A673 (cell line): ENCODE measurements at regions not wholly inside any gene's neighbourhood (a gene's known extent, or its start where the extent isn't known, plus 50 kb on each side); places are given as distances from the start of the nearest gene placed in this dataset.

Source experiments
- BruUV-seq: library from RNA; stranded (reverse); fragments of 400-500 nt; replicated peaks from 2 replicates; lab custom pipeline; 2021; lab: Mats Ljungman, UMichigan
- CTCF ChIA-PET: fragments of 300-600 bp; sonication (Branson Sonifier 250); formaldehyde crosslinking; loops from one replicate; lab custom pipeline; 2022; ENCODE audit warnings: antibody characterized with exemption; lab: Charles Lee
- POLR2A ChIA-PET: fragments of 300-600 bp; sonication (Branson Sonifier 250); formaldehyde crosslinking; loops from one replicate; lab custom pipeline; 2022; ENCODE audit warnings: antibody characterized with exemption; ENCODE audit not compliant: low non-redundant PET; lab: Charles Lee
- DNase-seq: peaks from one replicate; pipeline ENCODE4 v3.0.0-alpha.2; 2015; ENCODE audit warnings: low spot score
- H3K27ac ChIP-seq: fragments of 200-600 bp; sonication (generic); 2 replicates; pipeline ENCODE4 v1.5.1; 2016; ENCODE audit warnings: mixed run types, low read depth, mild to moderate bottlenecking, mixed read lengths, antibody characterized with exemption, low read length; ENCODE audit not compliant: poor library complexity, severe bottlenecking
- H3K27me3 ChIP-seq: fragments of 200-600 bp; sonication (generic); replicated peaks from 2 replicates; pipeline ENCODE4 v1.6.1; 2017; ENCODE audit warnings: mixed run types, low read depth, mild to moderate bottlenecking, mixed read lengths, antibody characterized with exemption, low read length; ENCODE audit not compliant: insufficient read depth, poor library complexity
- H3K36me3 ChIP-seq: fragments of 200-600 bp; sonication (generic); 2 replicates; pipeline ENCODE4 v1.6.1; 2016; ENCODE audit warnings: mixed run types, mild to moderate bottlenecking, mixed read lengths, antibody characterized with exemption, low read length; ENCODE audit not compliant: insufficient read depth, poor library complexity, severe bottlenecking
- H3K4me1 ChIP-seq: fragments of 200-600 bp; sonication (generic); 2 replicates; pipeline ENCODE4 v1.6.1; 2017; ENCODE audit warnings: mixed run types, mild to moderate bottlenecking, mixed read lengths, antibody characterized with exemption, low read length; ENCODE audit not compliant: insufficient read depth, poor library complexity, severe bottlenecking
- H3K4me3 ChIP-seq: fragments of 200-600 bp; sonication (generic); 2 replicates; pipeline ENCODE4 v1.5.1; 2016; ENCODE audit warnings: low read depth, mixed run types, mild to moderate bottlenecking, mixed read lengths, low read length; ENCODE audit not compliant: poor library complexity, severe bottlenecking
- H3K9me3 ChIP-seq: fragments of 200-600 bp; sonication (generic); 2 replicates; pipeline ENCODE4 v1.6.1; 2016; ENCODE audit warnings: mixed run types, low read depth, mild to moderate bottlenecking, mixed read lengths, antibody characterized with exemption, low read length; ENCODE audit not compliant: poor library complexity, severe bottlenecking
- EZH2 ChIP-seq: fragments of 200-600 bp; sonication (generic); IDR thresholded peaks from 2 replicates; pipeline ENCODE4 v1.6.1; 2017; ENCODE audit warnings: borderline replicate concordance, low read depth, mild to moderate bottlenecking, mixed read lengths, antibody characterized with exemption, low read length; ENCODE audit not compliant: poor library complexity, severe bottlenecking
- intact Hi-C: fragments of 100-400 bp; cut with micrococcal nuclease; formaldehyde crosslinking; loops from one replicate; pipeline ENCODE4 v1.10.0; 2022; ENCODE audit not compliant: unreplicated experiment
- TF ChIP-seq, protein P1 (sequence below): fragments of 300-800, 200-600 bp; sonication (generic); conservative IDR thresholded peaks from 2 replicates; pipeline ENCODE4 v1.5.1; 2017; ENCODE audit warnings: low read depth, mild to moderate bottlenecking, antibody characterized with exemption, low read length, moderate library complexity, mixed read lengths

DNA sequence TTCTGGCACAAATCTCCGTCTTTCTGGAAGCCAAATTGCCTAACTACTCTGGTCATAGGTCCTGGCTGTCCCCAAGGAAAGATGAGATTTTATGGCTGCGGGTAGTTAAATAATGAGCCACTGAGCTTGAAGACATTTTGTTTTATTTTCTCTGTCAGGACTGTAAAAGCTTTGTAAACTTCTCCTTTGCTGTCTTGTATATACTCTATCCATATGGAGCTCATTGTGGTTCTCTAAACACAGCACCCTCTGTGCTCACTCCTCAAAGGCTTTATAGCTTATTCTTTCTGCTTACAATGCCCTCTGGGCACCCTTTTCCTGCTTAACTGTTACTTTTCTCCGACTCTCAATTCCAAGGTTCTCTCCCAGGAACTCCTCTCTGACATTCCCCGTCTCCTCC, 209.1 kb downstream of the CMPK2 start:
- no peak for DNase-seq
- no peaks in the 10 kb centered on the region for H3K27me3 ChIP-seq
- H3K27ac ChIP-seq = no peak overlapping the region
- ChIA-PET CTCF (no interaction called here), POLR2A (no interaction called here)
- no peak overlapping the region for H3K4me3 ChIP-seq
- no TSS peak for BruUV-seq
- no peaks in the 10 kb centered on the region for H3K36me3 ChIP-seq
- intact Hi-C loops = no loop called here
- H3K9me3 ChIP-seq = no peaks in the 10 kb centered on the region
- TF ChIP-seq, protein P1, sequence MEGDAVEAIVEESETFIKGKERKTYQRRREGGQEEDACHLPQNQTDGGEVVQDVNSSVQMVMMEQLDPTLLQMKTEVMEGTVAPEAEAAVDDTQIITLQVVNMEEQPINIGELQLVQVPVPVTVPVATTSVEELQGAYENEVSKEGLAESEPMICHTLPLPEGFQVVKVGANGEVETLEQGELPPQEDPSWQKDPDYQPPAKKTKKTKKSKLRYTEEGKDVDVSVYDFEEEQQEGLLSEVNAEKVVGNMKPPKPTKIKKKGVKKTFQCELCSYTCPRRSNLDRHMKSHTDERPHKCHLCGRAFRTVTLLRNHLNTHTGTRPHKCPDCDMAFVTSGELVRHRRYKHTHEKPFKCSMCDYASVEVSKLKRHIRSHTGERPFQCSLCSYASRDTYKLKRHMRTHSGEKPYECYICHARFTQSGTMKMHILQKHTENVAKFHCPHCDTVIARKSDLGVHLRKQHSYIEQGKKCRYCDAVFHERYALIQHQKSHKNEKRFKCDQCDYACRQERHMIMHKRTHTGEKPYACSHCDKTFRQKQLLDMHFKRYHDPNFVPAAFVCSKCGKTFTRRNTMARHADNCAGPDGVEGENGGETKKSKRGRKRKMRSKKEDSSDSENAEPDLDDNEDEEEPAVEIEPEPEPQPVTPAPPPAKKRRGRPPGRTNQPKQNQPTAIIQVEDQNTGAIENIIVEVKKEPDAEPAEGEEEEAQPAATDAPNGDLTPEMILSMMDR = no peak
- no peak for TF ChIP-seq EZH2
- H3K4me1 ChIP-seq = peaks cover 12% of the 10 kb centered on the region

- no peaks in the 10 kb centered on the region for H3K9me3 ChIP-seq
- intact Hi-C loops = no loop called here
- no peaks in the 10 kb centered on the region for H3K36me3 ChIP-seq
- H3K27me3 ChIP-seq = no peaks in the 10 kb centered on the region
- ChIA-PET POLR2A (no interaction called here), CTCF (no interaction called here)
- no peak for TF ChIP-seq EZH2
- TF ChIP-seq, protein P1 = no peak
- no peak overlapping the region for H3K4me3 ChIP-seq
- no peak for DNase-seq
- no peak overlapping the region for H3K27ac ChIP-seq
- no TSS peak for BruUV-seq
- H3K4me1 ChIP-seq = peaks cover 12% of the 10 kb centered on the region
Measured at GRCh38 chr2:6657136-6657535, 208.6 kb downstream of the CMPK2 start.

DNA sequence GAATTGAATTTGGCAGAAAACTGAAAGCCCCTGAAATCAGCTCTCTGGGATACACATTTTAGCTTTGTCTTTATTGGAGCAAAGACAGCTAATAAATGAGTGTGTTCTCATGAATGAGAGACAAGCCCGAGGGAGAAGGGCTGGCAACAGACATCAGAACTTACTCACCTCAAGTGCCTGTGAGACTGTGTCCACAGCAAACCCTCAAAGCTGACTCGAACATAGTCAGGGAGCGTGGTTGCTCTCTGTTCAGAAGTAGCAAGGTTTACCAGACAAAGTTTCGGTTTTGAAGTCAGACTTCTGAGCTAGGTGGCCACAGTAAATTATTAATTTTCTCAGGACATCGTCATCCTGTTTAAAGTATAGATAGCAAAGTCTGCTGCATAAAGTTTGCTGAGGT, 207.9 kb downstream of the CMPK2 start:
- ChIA-PET POLR2A (no interaction called here), CTCF (no interaction called here)
- no TSS peak for BruUV-seq
- H3K36me3 ChIP-seq = no peaks in the 10 kb centered on the region
- H3K9me3 ChIP-seq = no peaks in the 10 kb centered on the region
- H3K27ac ChIP-seq = no peak overlapping the region
- H3K4me1 ChIP-seq = peaks cover 9% of the 10 kb centered on the region
- H3K27me3 ChIP-seq = no peaks in the 10 kb centered on the region
- intact Hi-C loops = no loop called here
- DNase-seq = no peak
- H3K4me3 ChIP-seq = no peak overlapping the region
- TF ChIP-seq EZH2 = no peak
- TF ChIP-seq, protein P1 = no peak
